GM12875 (cell line): ENCODE measurements at regions not wholly inside any gene's neighbourhood (a gene's known extent, or its start where the extent isn't known, plus 50 kb on each side); places are given as distances from the start of the nearest gene placed in this dataset.

ENCODE experiments used
- H3K4me3 ChIP-seq: one replicate; pipeline ENCODE4 v1.5.1; 2011; ENCODE audit warnings: low read depth, low read length, control low read depth
- CTCF ChIP-seq: IDR thresholded peaks from 2 replicates; pipeline ENCODE4 v1.5.1; 2011; ENCODE audit warnings: low read depth, mild to moderate bottlenecking, control low read depth, inconsistent platforms, low read length, moderate library complexity, borderline replicate concordance; ENCODE audit not compliant: insufficient read depth

GRCh38 chr5:89478851-89479250 lies 595.9 kb upstream of the MEF2C start:
- H3K4me3 ChIP-seq: no peak overlapping the region
- TF ChIP-seq CTCF: no peak

GRCh38 chr5:89473196-89473595 lies 590.2 kb upstream of the MEF2C start:
- TF ChIP-seq CTCF: no peak
- no peak overlapping the region for H3K4me3 ChIP-seq

GRCh38 chr5:89471541-89471940 lies 588.6 kb upstream of the MEF2C start:
- no peak for TF ChIP-seq CTCF
- H3K4me3 ChIP-seq: no peak overlapping the region

- H3K4me3 ChIP-seq: no peak overlapping the region
- TF ChIP-seq CTCF: no peak
These were observed 588.1 kb upstream of the MEF2C start for GRCh38 chr5:89471115-89471514.

- H3K4me3 ChIP-seq: no peak overlapping the region
- no peak for TF ChIP-seq CTCF
These were observed 587.7 kb upstream of the MEF2C start for GRCh38 chr5:89470658-89471057.

GRCh38 chr5:89458332-89458656 lies 575.3 kb upstream of the MEF2C start:
- no peak overlapping the region for H3K4me3 ChIP-seq
- TF ChIP-seq CTCF: no peak

- no peak for TF ChIP-seq CTCF
- H3K4me3 ChIP-seq: no peak overlapping the region
These were observed 574.7 kb upstream of the MEF2C start for GRCh38 chr5:89457411-89458331.
